Middle frontal gyrus (tissue), 1 donor: ENCODE measurements at regions not wholly inside any gene's neighbourhood (a gene's known extent, or its start where the extent isn't known, plus 50 kb on each side); places are given as distances from the start of the nearest gene placed in this dataset.
"Not testable (repeated sequence)": the region's sequence is repeated elsewhere in the genome, so short reads cannot be mapped to it uniquely, and the experiment has no call there.

Source experiments
- DNase-seq: peaks from one replicate; pipeline ENCODE4 v3.0.0-alpha.2; 2015; ENCODE audit warnings: low spot score; ENCODE audit errors: extremely low spot score

- no peak for DNase-seq
Measured at GRCh38 chr1:105359457-105359856, 1609.8 kb downstream of the AMY1C start.

- no peak for DNase-seq
Measured at GRCh38 chr1:105362438-105362837, 1612.7 kb downstream of the AMY1C start.

- no peak for DNase-seq
Measured at GRCh38 chr1:105368446-105368845, 1618.7 kb downstream of the AMY1C start.

- DNase-seq, result no peak
Measured at GRCh38 chr1:105373681-105374080, 1624.0 kb downstream of the AMY1C start.

- DNase-seq, result peak; percentile 43
Measured at GRCh38 chr1:105386489-105386888, 1636.8 kb downstream of the AMY1C start.

- no peak for DNase-seq
Measured at GRCh38 chr1:105396001-105396400, 1646.3 kb downstream of the AMY1C start.

- DNase-seq, result no peak
Measured at GRCh38 chr1:105398909-105399308, 1649.2 kb downstream of the AMY1C start.

GRCh38 chr1:105399716-105400115 lies 1650.0 kb downstream of the AMY1C start:
- DNase-seq, result no peak

GRCh38 chr1:105416261-105416660 lies 1640.2 kb upstream of the PRMT6 start:
- no peak for DNase-seq

- peak; percentile 16 for DNase-seq
Measured at GRCh38 chr1:105419030-105419429, 1637.4 kb upstream of the PRMT6 start.

- no peak for DNase-seq
Measured at GRCh38 chr1:105427543-105427942, 1628.9 kb upstream of the PRMT6 start.

- no peak for DNase-seq
Measured at GRCh38 chr1:105436589-105437259, 1619.8 kb upstream of the PRMT6 start.

- no peak for DNase-seq
Measured at GRCh38 chr1:105437847-105438246, 1618.6 kb upstream of the PRMT6 start.

- no peak for DNase-seq
Measured at GRCh38 chr1:105442901-105443300, 1613.6 kb upstream of the PRMT6 start.

GRCh38 chr1:105459759-105460158 lies 1596.7 kb upstream of the PRMT6 start:
- no peak for DNase-seq

GRCh38 chr1:105462308-105462707 lies 1594.2 kb upstream of the PRMT6 start:
- DNase-seq, result no peak

GRCh38 chr1:105467549-105467948 lies 1588.9 kb upstream of the PRMT6 start:
- no peak for DNase-seq

GRCh38 chr1:105470541-105470940 lies 1585.9 kb upstream of the PRMT6 start:
- not testable (repeated sequence) for DNase-seq

GRCh38 chr1:105483436-105483835 lies 1573.0 kb upstream of the PRMT6 start:
- no peak for DNase-seq

GRCh38 chr1:105485207-105485606 lies 1571.3 kb upstream of the PRMT6 start:
- no peak for DNase-seq

- DNase-seq, result no peak
Measured at GRCh38 chr1:105492921-105493320, 1563.6 kb upstream of the PRMT6 start.

- DNase-seq, result no peak
Measured at GRCh38 chr1:105516068-105516467, 1540.4 kb upstream of the PRMT6 start.

GRCh38 chr1:105533996-105534395 lies 1522.5 kb upstream of the PRMT6 start:
- no peak for DNase-seq

GRCh38 chr1:105544475-105544874 lies 1512.0 kb upstream of the PRMT6 start:
- DNase-seq, result no peak
